T-helper 2 cell treated with Interferon-gamma antibody and Interleukin-4, amounts not matched to agents 100 ng/mL and 5 ng/mL, for 36 hours (primary cell): ENCODE measurements at regions not wholly inside any gene's neighbourhood (a gene's known extent, or its start where the extent isn't known, plus 50 kb on each side); places are given as distances from the start of the nearest gene placed in this dataset.
"Not testable (repeated sequence)": the region's sequence is repeated elsewhere in the genome, so short reads cannot be mapped to it uniquely, and the experiment has no call there.

Experiments used
- intact Hi-C: fragments of 100-400 bp; cut with micrococcal nuclease; formaldehyde crosslinking; loops from one replicate; pipeline ENCODE4 v1.15.1; 2023

DNA sequence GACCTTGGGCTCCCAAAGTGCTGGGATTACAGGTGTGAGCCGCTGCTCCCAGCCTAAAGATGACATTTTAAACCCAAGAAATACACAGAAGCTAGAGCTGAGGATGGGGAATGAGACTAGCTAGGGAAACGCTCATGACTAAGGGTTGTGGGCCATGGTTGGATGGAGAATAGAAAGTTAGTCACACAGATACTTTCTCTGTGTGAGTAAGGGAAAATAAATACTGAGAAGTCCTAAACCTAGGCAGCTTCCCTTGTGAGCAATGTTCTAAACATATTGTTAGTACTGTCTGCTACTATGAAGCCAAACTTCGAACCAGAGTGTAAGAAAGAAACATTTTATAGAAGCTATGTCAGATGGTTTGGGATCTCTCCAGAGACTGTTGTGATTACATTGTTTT lies 304.8 kb upstream of the STAC start:
- intact Hi-C loops: no loop called here

DNA sequence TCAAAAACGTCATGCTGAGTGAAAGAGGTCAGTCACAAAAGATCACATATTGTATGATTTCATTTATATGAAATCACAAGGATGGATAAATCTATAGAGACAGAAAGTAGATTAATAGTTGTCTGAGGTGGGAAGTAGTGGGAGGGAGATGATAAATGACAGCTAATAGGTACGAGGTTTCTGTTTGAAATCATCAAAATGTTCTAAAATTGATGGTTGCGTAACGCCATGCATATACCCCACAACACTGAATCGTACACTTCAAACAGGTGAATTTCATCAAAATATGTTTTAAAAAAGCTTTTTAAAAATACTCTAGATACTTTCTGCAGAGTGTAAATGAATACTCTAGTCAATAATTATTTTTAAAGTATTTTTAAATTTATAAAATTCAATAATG lies 303.0 kb upstream of the STAC start:
- intact Hi-C loops: no loop called here

DNA sequence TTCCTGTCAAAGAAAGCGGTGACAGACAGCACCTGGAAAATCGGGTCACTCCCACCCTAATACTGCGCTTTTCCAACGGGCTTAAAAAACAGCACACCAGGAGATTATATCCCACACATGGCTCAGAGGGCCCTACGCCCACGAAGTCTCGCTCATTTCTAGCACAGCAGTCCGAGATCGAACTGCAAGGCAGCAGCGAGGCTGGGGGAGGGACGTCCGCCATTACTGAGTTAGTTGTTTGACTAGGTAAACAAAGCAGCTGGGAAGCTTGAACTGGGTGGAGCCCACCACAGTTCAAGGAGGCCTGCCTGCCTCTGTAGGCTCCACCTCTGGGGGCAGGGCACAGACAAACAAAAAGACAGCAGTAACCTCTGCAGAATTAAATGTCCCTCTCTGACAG lies 297.3 kb upstream of the STAC start:
- intact Hi-C loops: not testable (repeated sequence)

DNA sequence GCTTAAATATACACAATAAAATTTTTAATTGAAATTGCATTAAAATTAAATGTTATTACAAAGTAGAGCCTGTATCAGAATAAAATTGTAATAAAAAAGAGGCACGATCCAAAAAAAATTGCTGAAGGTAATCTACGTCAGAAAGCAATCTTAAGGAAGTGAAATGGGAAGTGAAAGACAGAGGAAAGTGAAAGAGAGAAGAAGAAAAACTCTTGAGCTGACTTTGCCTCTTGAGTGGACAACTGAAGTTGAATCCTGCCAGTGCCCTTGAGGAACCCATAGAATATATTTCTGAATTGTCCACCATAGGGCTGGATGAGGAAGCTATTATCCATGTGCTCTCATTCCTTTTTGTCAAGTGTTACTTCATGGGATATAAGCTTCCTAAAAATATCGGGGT lies 285.1 kb upstream of the STAC start:
- intact Hi-C loops: no loop called here

DNA sequence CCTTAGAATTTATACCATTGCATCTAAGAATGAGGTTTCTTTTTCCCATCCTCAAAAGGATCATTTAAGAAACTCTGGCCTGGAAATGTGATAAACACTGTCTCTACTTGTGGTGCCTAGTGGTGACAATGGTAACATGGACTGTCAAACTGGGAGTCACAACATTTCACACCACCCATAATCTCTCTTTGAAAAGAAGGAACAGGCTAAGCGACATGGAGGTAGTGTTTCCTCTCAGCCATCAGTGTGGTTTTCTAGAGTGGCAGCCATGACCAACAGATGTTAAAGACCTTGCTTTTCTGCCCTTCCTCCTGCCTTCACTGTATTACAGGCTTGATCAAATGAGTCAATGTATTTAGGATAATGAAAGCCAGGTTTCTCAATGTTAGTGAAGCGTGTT lies 283.1 kb upstream of the STAC start:
- intact Hi-C loops: no loop called here

DNA sequence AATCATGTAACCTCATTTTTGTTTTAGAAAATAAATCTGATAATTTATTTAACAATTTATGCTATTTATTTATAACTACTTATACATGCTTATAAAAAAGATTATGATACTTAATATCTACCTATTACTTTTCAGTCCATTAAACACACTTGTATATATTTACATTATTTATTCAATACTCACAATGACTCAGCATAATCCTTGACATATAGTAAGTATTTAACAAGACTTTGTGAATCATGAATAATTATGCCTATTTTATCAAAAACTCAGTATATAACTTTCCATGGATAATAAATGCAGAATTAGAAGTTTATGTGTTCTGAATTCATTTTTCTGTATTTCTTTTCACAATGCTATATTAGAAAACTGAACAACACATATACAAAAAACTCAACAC lies 266.0 kb upstream of the STAC start:
- intact Hi-C loops: no loop called here

DNA sequence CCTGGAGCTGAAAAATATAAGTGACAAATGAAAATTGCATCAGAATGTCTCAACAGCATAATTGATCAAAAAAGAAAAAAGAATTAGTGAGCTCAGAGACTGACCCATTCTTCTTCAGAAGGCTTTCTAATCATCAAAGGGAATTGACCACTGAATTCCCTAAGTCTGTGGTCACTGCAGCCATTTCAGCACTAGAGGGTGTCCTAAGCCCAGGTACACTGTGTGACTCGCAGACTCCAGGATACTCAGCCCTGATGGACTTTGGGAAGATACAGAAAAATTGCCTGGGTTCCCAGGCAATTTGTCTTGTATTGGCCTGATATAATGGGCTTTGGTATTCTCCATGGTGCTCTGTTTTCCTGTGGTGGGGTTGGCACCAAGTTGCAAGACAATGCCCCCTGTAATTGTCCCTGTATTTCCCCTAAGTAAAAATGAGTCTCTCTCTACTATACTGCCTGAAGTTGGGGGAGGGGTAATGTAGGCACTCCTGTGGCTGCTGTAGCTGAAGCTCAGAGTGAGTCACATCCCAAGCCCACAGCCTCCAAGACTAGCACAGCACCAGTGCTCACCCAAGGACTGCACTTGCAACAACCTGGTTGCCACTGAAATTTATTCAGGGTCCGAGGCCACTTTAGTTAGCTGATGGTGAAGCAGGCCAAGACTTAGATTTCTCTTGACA lies 256.0 kb upstream of the STAC start:
- intact Hi-C loops: no loop called here

DNA sequence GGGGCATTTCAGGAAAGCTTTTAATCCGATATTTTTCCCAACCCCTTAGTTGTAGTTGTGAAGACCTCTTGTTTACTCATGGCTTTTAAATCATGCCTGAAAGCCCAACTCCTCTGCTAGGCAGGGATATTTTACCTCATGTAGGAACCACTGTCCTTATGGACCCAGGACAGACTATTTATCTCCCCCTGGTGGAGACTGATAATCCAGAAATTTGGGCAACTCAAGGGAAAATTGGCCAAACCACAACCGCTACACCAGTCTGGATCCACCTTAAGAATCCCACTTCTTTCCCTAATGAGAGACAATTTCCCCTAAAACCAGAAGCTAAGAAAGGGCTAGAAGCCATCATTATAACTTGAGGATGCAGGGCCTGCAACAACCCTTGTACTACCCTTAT lies 248.1 kb upstream of the STAC start:
- intact Hi-C loops: no loop called here

DNA sequence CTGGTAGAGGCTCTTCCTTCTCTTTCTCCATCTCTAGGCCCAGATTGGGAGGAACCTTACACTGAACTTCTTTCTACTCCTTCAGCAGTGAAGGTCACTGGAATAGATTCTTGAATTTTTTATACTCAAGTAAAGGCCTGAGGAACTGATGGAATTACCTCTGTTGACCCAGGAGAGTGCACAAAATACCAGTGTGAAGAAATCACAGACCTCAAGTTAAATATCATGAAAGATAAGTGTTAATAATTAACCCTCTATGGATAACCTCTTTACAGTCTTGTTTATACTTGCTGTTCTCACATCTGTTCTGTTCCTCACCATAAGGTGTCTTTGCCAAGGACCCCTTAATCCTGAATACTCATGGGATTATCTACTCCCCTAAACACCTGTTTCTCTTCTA lies 244.4 kb upstream of the STAC start:
- intact Hi-C loops: no loop called here

DNA sequence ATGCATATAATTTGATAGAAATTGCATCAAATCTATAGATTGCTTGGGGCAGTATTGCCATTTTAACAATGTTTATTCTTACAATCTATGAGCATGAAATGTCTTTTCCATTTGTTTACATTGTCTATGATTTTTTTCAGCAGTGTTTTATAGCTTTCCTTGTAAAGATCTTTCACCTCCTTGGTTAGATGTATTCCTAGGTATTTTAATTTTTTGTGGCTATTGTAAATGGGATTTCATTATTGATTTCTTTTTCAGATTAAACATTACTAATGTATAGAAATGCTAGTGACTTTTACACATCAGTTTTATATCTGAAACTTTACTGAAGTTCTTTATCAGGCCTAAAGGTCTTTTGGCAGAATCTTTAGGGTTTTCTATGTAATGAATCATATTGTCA lies 237.6 kb upstream of the STAC start:
- intact Hi-C loops: no loop called here

DNA sequence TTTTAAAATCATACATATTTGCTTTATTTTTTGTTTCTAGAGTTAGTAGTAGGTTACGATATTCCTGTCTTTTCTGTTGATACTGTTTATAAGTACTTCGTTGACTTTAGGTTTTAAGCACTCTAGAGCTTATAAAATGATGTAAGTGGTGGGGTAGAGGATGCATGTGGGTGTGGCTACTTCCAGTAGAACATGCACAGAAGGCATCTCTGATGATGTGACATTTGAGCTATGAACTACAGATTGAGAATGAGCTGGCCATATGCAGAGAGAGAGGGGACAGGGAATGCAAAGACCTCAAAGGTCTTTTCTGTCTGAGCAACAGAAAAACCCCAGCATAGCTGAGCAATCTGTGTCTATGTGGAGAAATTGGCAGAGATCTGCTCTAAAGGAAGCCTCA lies 233.9 kb upstream of the STAC start:
- intact Hi-C loops: no loop called here

DNA sequence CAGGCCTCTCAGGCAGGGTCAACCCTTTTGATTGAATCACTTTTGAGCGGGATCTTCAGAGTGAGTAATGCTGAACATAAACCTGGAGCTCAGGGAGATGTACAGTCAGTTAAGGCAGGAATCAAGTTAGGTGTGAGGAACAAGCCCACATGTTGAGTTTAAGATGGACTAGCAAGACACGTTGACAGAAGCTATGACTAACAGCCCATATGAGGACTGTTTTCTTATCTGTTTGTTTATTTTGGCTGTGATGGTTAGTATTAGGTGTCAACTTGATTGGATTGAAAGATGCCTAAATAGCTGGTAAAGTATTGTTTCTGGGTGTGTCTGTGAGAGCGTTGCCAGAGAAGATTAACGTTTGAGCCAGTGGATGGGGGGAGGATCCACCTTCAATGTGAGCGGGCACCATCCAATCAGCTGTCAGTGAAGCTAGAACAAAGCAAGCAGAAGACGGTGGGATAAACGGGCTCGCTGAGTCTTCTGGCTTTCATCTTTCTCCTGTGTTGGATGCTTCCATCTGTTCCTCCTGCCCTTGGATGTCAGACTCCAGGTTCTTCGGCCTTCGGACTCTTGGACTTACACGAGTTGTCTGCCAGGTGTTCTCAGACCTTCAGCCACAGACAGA lies 232.3 kb upstream of the STAC start:
- intact Hi-C loops: no loop called here

DNA sequence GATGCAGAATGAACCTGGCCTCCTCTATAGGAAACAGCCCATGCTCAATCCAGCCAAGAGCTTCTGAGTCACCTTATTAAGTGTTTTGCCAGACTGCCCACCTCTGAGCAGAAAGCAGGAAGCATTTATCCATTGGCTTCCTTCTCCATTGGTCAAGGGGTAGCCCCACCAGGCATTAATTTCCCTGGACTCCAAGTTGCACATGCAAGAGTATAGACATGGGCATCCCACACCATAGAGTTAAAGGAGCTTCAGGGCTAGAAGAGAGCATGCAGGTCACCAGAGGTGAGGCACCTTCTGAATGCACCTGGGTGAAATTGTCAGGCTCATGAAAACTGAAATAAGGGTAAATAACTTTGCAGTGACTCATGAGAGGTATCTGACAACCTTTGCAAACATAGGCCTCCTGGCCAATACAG lies 230.8 kb upstream of the STAC start:
- intact Hi-C loops: no loop called here

DNA sequence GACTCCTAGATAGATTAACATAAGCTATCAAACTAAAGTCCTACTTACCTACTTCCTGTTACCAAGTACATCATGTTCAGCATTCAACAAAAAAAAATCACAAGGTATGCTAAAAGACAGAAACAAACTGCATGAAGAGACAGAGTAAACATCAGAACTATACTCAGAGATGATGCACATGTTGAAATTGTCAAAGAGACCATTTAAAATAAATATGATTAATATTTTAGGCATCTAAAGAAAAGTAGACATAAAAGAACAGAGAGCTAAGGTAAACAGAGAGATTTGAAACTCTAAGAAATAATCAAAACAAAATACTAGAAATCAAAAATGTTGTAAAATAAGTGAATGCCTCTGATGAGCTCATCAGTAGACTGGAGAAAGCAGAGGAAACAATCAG lies 224.8 kb upstream of the STAC start:
- intact Hi-C loops: no loop called here

DNA sequence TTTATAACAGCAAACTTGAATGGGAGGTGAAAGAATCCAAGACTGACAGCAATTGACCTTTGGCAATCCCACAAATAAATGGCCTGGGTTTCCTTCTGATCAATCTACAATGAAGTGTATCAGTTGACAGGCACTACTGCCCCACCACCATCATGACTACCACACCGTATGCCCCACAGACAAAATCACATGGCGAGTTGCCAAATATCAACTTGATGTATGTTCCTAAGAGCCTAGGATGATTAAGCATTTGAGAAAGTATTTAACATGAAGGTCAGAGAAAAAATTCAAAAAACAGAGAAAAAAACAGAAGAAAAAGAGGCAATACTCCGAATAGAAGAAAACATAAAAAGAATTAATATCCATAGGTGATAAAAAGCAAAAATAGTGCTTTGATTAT lies 215.9 kb upstream of the STAC start:
- intact Hi-C loops: no loop called here

DNA sequence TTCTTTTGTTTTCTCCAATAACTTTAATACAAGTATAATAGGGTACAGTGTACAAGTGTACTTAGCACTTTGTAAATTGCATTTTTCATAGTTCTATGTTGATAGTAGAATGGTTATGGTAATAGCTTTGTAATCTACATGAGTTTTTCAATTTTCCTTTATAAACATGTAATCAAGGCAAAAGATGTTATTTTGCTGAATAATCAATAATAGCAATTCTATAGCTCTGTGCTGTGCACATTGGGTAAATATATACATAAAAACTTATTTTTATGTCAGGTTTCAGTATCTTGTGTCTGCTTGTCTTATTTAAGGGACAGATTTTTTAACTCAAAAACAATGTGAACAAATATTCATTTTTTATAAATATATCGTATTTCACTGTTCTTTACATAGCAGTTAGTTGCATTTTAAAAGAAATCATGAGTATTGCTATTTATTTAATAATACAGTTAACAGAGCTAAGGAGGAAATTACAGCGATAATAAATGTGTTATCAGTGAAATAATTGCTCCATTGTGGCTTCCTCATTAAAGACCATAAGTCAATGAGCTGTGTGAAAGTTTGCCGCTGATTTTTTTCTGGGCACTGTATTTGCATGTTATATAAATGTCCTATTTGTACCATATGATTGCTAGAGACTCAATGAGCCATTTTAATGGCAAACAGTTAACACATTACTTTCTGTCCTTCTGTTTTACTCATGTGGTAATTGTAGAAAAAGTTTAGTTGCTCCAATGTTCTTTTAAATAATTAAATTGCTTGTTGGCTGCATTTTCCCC lies 214.6 kb upstream of the STAC start:
- intact Hi-C loops: no loop called here

DNA sequence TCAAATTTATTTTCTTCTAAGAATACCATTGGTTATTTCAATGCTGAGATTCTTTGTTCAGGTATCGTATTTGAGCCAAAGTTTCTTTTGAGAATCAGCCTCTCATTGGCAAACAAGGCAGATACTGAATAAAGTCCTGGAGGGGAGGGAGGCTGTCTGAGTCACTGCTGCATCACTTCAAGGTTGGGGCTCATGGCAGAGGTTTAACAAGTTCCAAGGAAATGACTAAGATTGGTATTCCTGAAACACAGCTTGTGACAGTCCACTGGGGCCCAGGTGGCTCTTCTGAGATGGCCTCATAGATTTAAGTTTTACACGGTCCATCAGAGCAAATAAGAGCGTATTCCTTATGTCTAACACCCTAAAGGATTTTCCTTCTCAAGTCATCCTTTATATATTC lies 213.8 kb upstream of the STAC start:
- intact Hi-C loops: no loop called here

DNA sequence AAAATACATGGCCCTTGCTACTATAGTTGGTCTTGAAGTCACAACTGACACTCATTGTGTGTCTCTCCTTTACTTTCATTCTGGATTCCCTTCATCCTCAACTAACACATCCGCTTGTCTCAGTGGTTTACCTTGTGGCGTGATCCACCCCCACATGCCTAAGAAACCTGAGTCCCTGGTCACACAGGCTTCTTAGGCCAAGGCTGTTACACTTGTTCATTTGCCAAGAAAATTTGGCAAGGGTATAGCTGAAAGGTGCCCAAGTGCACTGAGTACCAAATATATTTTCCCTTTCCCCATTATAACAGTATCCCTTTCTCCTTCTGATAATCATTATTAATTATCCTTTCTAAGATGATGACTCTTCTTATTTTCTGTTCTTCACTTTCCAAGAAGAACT lies 207.6 kb upstream of the STAC start:
- intact Hi-C loops: no loop called here

DNA sequence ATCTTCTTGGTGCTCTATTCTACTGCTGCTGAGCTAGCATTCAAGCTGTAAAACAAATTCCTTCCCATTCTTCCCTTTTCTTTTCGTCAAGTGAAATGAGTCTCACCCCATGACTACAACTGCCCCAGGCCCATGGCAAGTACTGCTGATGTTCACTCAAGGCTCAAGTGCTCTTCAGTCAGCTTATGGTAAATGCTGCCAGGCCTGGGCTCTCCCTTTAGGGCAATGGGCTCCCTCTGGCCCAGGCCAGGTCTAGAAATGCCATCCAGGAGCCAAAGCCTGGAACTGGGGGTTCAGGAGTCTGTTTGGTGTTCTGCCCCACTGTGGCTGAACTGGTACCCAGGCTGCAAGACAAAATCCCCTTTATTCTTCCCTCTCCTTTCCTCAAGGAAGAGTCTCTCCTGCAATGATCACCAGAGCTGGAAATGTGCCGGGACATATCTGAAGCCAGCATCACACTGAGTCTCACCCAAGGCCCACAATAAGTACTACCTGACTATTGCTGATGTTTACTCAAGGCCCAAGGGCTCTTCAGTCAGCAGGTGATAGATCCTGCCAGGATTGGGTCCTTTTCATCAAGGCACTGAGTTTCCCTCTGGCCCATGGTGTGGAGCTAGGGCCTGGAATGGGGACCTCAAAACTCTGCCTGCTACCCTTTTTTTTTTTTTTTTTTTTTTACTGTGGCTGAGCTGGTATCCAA lies 205.0 kb upstream of the STAC start:
- intact Hi-C loops: no loop called here

DNA sequence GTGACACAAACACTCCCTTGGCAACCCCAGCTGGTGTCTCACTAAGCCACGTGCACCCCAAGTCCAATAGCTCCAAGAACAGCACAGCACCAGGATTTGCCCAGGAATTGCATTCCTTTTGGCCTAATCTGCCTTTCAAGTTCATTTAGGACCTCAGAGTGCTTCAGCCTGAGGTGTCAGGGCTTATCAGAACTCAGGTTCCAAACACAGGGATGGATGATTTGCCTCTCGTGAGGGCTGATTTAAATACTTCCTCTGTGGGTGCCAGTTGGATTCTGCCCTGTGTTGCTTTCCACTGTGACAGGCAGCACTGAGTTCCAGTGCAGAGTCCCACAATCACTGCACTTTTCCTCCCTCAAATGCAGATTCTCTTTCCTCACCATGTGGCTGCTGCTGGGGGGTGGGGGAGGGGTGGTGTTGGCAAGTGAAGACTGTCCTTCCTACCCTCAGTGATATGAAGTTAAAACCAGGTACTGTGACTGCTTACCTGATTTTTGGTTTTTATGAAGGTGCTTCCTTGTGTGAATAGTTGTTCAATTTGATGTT lies 204.3 kb upstream of the STAC start:
- intact Hi-C loops: no loop called here

DNA sequence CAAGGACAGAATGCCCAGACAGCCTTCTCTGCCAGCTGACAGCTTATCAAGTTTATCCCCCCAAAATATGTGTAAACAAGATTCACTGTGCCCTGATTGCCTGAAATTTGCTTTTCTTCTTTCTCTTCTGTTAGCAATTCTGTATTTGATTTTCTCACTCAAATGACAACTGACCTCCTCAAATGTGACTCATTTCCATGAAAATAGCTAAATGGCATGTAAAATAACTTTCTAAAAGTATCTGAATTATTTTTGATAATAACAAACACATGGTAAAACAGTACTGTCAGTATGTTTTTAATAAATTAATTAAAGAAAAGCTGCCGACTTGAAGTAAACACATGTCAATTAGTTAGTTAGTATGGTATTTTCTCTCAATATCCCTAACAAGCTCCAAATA lies 202.3 kb upstream of the STAC start:
- intact Hi-C loops: no loop called here

DNA sequence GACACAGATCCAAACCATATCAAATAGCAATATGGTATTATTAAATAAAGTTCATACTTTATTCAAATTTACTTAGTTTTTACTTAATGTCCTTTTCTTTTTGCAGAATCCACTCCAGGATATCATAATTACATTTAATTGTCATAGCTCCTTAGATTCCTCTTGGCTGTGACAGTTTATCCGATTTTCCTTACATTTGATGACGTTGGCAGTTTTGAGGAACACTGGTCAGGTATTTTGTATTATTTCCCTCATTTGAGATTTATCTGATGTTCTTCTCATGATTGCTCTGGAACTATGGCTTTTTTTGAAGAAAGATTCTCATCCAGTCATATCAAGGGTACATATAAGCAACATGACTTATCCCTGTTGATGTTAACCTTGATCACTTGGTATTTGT lies 198.3 kb upstream of the STAC start:
- intact Hi-C loops: no loop called here
